Astrocyte of the spinal cord (primary cell): ENCODE measurements at regions not wholly inside any gene's neighbourhood (a gene's known extent, or its start where the extent isn't known, plus 50 kb on each side); places are given as distances from the start of the nearest gene placed in this dataset.

Source experiments
- DNase-seq: peaks from one replicate; pipeline ENCODE4 v3.0.0; 2011; ENCODE audit warnings: low read depth, low spot score
- H3K4me3 ChIP-seq: 2 replicates; pipeline ENCODE4 v1.5.1; 2011; ENCODE audit warnings: low read depth, mild to moderate bottlenecking, low read length, moderate library complexity
- in situ Hi-C: cut with HindIII; loops from 2 replicates; pipeline ENCODE4 v1.10.0; 2017; ENCODE audit warnings: low sequenced_read_pairs
- TF ChIP-seq, protein P1 (sequence below): IDR thresholded peaks from 2 replicates; pipeline ENCODE4 v1.5.1; 2012; ENCODE audit warnings: low read depth, mild to moderate bottlenecking, low read length, inconsistent platforms

- DNase-seq, result no peak
- TF ChIP-seq, protein P1, sequence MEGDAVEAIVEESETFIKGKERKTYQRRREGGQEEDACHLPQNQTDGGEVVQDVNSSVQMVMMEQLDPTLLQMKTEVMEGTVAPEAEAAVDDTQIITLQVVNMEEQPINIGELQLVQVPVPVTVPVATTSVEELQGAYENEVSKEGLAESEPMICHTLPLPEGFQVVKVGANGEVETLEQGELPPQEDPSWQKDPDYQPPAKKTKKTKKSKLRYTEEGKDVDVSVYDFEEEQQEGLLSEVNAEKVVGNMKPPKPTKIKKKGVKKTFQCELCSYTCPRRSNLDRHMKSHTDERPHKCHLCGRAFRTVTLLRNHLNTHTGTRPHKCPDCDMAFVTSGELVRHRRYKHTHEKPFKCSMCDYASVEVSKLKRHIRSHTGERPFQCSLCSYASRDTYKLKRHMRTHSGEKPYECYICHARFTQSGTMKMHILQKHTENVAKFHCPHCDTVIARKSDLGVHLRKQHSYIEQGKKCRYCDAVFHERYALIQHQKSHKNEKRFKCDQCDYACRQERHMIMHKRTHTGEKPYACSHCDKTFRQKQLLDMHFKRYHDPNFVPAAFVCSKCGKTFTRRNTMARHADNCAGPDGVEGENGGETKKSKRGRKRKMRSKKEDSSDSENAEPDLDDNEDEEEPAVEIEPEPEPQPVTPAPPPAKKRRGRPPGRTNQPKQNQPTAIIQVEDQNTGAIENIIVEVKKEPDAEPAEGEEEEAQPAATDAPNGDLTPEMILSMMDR, result no peak
- in situ Hi-C loops, result no loop called here
- H3K4me3 ChIP-seq, result no peak overlapping the region
Observed at GRCh38 chr9:32304495-32304894, 79.9 kb upstream of the ACO1 start.

GRCh38 chr9:32306006-32306405 lies 78.4 kb upstream of the ACO1 start:
- no peak for DNase-seq
- H3K4me3 ChIP-seq, result no peak overlapping the region
- in situ Hi-C loops, result no loop called here
- TF ChIP-seq, protein P1, result no peak

DNA sequence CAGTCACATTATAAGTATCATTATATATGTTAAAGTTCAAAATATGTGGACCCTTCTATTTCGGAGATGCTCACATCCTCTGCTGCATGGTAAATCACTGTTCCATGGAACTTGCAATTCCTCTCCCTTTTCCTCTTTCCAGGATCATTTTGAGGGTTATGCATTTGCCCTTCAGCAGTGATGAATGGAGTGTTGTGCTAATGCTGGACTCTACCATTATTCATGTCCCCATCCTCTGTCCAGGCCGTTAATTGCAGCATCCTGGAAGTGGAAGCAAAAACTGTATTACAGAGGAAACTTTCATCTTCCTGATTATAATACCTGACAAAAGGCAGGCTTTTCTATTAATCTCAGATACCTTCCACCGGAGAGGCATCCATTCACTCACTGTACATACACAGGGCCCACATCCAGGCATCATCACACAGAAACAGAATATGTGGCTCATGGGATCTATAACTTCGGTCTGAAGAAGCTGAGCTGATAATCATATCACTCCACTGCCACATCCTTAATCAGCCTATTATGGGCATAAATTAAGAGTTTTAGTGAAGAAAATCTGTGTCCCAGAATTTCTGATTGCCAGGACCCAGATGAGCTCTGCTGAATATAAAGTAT lies 65.0 kb upstream of the ACO1 start:
- in situ Hi-C loops, result no loop called here
- no peak for DNase-seq
- TF ChIP-seq, protein P1, result no peak
- H3K4me3 ChIP-seq, result no peak overlapping the region

- TF ChIP-seq, protein P1, result no peak
- DNase-seq, result no peak
- no peak overlapping the region for H3K4me3 ChIP-seq
- in situ Hi-C loops, result no loop called here
Observed at GRCh38 chr9:32322622-32323021, 61.8 kb upstream of the ACO1 start.

- no peak overlapping the region for H3K4me3 ChIP-seq
- TF ChIP-seq, protein P1, result no peak
- in situ Hi-C loops, result no loop called here
- no peak for DNase-seq
Observed at GRCh38 chr9:32326146-32326545, 58.3 kb upstream of the ACO1 start.

DNA sequence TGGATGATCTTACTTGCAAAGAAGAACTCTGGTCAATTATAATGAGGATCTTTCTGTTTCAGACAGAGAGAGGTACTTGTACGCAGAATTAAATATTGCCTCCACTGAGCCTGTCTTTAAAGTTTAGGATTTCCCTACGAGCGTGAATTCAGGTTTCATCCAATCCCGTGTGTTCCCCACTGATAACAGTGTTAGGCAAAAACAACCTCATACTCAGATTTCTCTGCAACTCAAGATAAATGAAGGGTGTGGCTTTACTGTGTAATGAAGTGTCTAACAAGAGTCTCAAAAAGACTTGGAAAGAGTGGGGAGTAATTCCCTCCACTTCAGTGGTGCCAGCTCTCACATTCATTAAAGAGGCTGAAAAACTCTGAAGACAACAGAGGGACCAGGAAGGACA lies 53.2 kb upstream of the ACO1 start:
- DNase-seq, result no peak
- in situ Hi-C loops, result no loop called here
- TF ChIP-seq, protein P1, result no peak
- H3K4me3 ChIP-seq, result no peak overlapping the region
